Left hindlimb (tissue), 1 donor: ENCODE measurements at regions not wholly inside any gene's neighbourhood (a gene's known extent, or its start where the extent isn't known, plus 50 kb on each side); places are given as distances from the start of the nearest gene placed in this dataset.

Experiments
- DNase-seq: peaks from one replicate; pipeline ENCODE4 v3.0.0-alpha.2; 2018

DNA sequence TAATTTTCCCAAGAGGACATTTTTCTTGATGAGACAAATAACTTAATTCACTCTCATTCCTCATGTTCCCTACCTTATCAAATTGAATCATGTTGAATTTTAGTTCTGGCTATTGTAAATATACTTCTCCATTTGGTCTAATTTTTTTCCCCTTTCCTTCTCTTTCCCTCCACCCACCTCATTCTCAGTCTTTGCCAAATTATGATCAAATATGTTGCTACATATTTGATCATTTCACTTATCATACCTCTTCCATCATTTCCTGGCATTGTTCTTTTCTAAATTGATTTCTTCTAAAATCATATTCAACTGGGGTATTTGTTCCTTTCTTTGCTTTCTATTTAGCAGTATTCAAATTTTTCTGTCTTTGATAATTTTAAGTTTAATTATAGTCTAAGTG, 52.3 kb downstream of the HDGFL1 start:
- no peak for DNase-seq

GRCh38 chr6:22622351-22622750, 53.0 kb downstream of the HDGFL1 start:
- no peak for DNase-seq

GRCh38 chr6:22622813-22623212, 53.4 kb downstream of the HDGFL1 start:
- no peak for DNase-seq

DNA sequence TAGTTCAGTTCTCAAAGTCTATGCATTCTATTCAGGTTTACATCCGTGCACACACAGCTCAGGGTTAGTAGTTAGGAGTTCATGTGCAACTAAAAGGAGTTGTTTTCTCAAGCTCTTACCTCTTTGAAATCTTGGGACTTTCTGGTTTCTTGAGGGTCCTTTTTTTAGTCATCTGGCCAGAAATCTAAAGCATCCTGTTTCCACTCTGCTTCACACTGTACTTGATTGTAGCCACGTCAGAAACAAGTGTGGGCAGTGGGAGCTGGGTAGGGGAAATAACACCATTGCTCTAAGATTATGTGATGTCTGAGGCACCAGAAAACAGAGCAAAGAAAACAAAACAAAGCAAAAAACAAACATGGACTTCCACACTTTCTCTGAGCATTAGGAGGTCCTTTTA, 58.3 kb downstream of the HDGFL1 start:
- DNase-seq: no peak

DNA sequence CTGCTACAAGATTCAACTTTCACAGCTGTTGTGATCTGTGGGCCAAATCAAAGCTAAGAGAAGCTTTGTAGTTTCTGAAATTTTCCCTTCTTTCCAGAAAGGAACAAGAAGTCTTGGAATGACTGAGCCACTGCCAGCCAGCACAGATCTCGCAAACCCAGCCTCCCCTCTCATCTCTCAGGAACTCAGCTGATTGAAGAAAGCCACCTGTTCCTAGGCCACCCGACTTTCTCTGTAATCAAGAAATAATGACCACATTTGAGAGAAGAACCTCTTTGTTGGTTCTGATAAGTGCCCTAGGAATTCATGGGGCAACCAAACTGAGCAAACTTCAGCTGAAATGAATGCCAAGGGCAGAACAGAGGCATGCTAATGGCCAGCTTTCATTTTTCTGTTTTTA, 61.7 kb downstream of the HDGFL1 start:
- DNase-seq: no peak

DNA sequence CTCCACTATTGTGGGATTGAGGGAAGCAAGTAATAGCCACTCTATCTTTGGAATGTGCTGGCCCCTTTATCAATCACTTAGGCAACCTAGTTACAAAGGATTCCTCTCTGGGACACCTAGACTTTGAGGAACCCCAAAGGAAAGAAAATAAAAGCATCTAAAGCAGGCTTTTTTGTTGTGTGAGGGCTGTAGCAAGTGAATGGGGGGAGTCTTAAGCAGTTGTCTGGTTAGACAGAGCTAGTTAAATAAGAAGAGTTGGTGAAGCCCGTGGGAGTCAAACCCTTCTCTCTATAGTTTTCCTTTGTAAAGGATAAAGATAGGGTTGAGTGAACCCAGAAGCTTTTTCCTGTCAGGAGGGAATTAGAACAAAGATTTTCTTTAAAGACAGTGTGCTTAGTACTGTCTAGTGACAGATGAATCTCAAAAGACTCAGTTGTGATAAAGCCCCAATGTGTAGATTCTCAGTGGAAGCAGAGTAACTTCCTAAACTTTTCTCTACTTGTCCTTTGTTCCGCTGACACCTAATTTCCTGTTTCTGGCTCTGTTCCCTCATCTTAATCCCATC, 63.3 kb downstream of the HDGFL1 start:
- no peak for DNase-seq

DNA sequence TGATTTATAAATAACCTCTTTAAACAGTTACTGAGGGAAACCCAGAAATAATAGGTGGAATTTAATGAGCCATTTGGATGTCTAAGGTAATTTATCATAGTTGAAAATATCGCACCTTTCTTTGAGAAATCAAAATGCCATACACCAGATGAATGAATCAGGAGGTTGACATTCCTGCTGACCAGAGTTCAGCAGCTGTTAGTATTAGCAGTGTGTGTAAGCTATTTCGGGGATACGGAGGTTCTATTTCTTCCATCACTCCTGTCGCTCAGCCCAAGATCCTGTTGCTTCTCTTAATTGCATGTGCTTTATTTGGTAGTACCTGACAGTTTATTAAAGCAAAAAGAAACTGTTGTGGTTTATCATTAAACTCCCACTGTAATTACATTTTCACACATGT, 67.1 kb downstream of the HDGFL1 start:
- no peak for DNase-seq

GRCh38 chr6:22637782-22638181, 68.4 kb downstream of the HDGFL1 start:
- DNase-seq: no peak

DNA sequence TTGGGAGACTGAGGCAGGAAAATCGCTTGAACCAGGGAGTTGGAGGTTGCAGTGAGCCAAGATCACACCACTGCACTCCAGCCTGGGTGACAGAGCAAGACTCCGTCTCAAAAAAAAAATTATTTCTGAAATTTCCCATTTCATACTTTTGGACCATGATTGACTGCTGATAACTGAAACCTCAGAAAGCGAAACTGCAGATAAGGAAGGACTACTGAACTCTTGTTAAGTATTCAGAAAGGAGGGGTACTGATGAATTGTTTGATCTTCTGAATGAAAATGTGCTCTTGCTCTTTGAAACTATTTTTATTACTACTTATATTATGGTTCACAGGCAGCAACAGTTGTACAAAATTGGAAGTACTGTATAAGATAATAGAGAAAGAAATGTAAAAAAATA, 69.0 kb downstream of the HDGFL1 start:
- no peak for DNase-seq

DNA sequence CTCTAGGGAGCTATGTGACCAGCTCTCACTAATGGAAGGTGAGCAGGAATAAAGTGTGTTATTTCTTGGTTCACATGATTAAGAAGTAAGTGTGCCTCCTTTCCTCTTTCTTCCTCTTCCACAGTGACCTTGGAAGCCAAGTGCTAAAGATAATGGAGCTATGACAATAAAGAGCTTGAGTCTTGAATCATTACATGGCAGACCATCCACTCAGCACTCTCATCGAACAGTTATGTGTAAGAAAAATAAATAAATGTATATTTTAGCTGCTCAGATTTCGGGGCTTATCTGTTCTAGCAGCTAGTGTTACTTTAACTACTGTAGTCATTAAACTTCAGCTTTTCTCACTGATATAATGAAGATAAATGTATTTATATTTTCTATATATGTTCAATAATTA, 72.9 kb downstream of the HDGFL1 start:
- no peak for DNase-seq

GRCh38 chr6:22643780-22644179, 74.4 kb downstream of the HDGFL1 start:
- DNase-seq: no peak

DNA sequence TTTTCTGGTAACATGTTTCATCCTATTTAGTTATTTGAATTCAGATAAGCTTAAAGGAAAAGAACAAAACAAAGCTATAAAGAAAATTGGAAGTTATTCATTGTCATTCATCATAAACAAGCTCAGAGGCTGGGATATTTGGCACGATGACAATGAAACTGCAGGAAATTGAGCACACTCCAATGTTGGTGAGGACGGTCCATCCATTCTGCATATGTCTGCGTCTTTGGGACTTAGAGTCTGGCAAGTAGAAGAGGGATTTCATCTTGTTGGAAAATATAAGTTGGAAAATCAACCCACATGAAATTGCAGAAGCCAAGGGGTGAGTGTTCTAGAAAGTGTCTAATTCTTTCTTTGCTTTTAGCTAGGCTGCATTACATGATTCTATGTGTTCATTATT, 78.4 kb downstream of the HDGFL1 start:
- DNase-seq: no peak

DNA sequence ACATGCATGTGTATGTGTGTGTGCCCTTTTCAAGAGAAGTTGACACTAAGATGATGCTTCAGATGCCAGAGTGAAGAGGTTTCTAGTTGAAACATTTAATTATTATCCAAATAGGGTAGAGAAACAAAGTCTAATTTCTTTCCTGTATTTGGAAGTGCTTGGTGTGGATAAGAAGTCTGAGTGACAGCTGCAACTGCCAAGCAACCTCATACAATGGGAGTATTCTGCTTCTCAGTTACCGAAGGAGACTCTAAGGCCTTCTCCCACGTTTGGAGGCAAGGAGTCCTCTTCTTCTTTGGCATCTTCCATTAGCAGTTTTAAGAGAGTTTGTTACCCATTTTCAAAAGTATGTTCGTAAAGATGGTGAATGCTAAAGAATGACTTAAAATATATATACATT, 82.4 kb downstream of the HDGFL1 start:
- DNase-seq: no peak

DNA sequence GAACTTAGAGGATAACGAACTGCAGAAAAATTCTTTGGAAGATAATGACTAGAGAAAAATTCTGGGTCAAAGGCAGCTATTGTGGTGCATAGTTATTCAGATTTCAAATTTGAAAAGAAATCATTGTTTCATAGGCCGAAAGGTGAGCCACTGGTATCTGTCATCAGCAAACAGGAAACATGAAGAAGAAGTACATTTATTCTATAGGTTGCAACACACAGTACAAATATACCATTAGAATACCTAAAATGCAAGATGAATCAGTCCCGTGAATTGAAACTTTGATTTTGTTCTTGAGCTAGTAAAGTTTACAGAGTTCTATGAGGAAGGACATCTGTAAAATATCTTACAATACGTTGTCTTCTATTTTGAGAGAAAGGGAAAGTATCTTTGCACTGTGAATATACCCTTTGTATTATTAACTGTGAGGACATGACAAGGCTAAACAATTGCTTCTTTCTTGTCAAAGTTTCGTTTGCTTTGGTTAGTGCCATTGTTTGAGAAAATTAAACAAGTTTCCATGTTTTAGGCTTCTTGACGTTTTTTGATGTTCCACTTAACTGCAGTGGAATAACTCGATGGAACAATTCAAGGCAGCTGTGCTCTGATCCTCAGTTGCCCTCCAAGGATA, 84.7 kb downstream of the HDGFL1 start:
- DNase-seq: no peak

DNA sequence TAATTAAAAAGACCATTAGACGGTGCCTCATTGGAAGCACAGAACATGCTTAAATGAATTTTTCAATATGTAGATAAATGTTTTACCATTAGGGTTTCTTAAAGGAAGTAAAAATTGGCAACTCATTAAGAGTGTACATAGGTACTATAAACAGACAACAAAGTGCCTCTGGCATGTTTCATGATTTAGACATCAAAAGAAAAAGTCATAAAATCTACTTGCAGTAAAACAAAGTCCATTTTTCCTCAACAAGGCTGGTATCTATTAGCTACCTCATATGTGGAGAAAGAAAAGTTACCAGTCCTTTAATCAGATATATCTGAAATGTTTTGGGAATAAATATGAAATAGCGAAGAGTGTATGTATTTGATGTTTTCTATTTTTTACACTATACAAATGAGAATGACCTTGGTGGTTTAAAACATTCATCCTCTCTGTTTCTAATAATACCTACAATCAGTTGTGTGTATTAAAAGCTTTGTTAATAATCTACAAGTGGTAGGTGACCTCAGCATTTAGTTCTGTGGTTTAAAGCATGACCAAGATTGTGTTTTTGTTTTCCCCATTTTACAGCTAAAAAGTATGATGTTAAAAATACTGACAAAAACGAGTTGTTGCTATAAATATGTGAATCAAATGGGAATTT, 87.5 kb downstream of the HDGFL1 start:
- DNase-seq: no peak

GRCh38 chr6:22657352-22657980, 88.1 kb downstream of the HDGFL1 start:
- no peak for DNase-seq

GRCh38 chr6:22658183-22658582, 88.8 kb downstream of the HDGFL1 start:
- no peak for DNase-seq

DNA sequence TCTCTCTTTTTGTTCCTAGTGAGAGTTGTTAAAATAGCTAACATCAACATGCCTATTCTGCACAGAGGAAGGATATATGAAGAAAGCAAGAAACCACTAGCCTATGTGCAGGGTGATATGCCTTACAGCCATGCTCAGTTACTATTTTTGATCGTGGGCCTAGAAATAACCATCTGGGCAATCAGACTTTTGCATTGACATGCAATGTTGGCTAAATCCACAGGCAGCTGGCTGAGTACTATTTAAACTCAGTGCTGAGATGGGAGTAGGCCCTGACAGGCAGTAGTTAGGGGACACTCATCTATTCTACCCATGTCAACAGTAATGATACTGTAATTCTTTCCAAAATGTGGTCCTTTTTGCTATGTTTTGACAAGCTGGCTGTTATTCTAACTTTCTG, 89.6 kb downstream of the HDGFL1 start:
- no peak for DNase-seq

- no peak for DNase-seq
Observed at GRCh38 chr6:22664968-22665367, 95.6 kb downstream of the HDGFL1 start.

- DNase-seq: no peak
Observed at GRCh38 chr6:22666021-22666420, 96.7 kb downstream of the HDGFL1 start.

- no peak for DNase-seq
Observed at GRCh38 chr6:22666586-22666985, 97.2 kb downstream of the HDGFL1 start.

DNA sequence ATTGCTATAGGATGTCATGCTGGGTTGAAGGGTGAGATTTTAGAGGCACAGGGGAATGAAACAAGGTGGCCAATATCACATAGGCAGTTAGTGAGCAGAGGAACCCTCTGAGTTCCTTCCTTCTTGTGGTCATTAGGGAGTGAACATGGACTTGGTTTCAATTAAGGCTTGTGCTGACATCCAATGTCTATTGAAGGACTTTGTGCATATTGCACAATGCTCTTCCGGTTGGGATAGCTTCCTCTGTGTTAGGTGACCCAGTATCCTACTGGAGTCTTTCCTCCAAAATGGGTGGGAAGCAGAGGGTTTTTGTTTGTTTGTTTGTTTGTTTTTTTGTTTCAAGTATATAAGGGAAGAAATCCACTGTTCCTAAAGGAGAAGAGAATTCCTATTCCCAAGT, 98.5 kb downstream of the HDGFL1 start:
- DNase-seq: no peak

DNA sequence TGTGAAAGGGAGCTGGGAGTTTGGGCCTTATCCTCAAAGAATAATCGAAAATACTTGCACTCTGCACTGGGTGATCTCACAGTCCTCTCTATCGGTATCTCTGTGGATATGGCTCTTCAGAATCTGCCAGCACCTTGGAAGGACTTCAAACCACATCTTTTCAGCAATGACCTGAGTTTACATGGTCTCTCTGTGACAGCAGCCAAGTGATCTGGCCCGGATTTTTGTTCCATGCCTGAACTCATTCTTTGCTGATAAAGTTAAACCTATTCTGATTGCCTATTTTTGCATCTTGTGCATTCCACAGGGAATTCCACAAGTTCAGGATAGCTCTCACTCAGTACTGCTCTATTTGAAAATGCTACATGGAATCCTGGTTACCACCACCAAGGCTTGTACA, 98.9 kb downstream of the HDGFL1 start:
- no peak for DNase-seq

GRCh38 chr6:22668717-22669116, 99.4 kb downstream of the HDGFL1 start:
- no peak for DNase-seq
